GM12878 (cell line): ENCODE measurements at regions not wholly inside any gene's neighbourhood (a gene's known extent, or its start where the extent isn't known, plus 50 kb on each side); places are given as distances from the start of the nearest gene placed in this dataset.

Experiments
- EP300 ChIP-seq, 2 experiments: fragments of 150-350 bp in 1 of 2; IDR thresholded peaks; 2 replicates each; pipeline ENCODE4 v1.6.1; 2011 to 2012; ENCODE audit warnings: low read depth in 2 of 2, low read length in 2 of 2, borderline replicate concordance in 1 of 2, improper control_type of control experiment in 1 of 2, inconsistent platforms in 1 of 2; ENCODE audit not compliant: control insufficient read depth in 1 of 2
- MAX ChIP-seq: IDR thresholded peaks from 2 replicates; pipeline ENCODE4 v1.6.1; 2012; ENCODE audit warnings: low read depth, low read length, improper control_type of control experiment
- POLR2AphosphoS5 ChIP-seq: IDR thresholded peaks from 2 replicates; pipeline ENCODE4 v1.6.1; 2011; ENCODE audit warnings: mild to moderate bottlenecking, low read length, inconsistent platforms
- RAD21 ChIP-seq: IDR thresholded peaks from 2 replicates; pipeline ENCODE4 v1.6.1; 2011; ENCODE audit warnings: mild to moderate bottlenecking, low read depth, low read length, moderate library complexity; ENCODE audit not compliant: insufficient read depth
- SRF ChIP-seq, 2 experiments: IDR thresholded peaks; 2 replicates each; pipeline ENCODE4 v1.6.1; 2011; ENCODE audit warnings: low read depth in 2 of 2, low read length in 2 of 2, mild to moderate bottlenecking in 1 of 2, moderate library complexity in 1 of 2
- TCF7 ChIP-seq: IDR thresholded peaks from 2 replicates; pipeline ENCODE4 v1.6.1; 2014; ENCODE audit warnings: antibody characterized with exemption, borderline replicate concordance
- ZZZ3 ChIP-seq: IDR thresholded peaks from 2 replicates; pipeline ENCODE4 v1.6.1; 2011; ENCODE audit warnings: low read depth; ENCODE audit not compliant: control insufficient read depth, insufficient read length

DNA sequence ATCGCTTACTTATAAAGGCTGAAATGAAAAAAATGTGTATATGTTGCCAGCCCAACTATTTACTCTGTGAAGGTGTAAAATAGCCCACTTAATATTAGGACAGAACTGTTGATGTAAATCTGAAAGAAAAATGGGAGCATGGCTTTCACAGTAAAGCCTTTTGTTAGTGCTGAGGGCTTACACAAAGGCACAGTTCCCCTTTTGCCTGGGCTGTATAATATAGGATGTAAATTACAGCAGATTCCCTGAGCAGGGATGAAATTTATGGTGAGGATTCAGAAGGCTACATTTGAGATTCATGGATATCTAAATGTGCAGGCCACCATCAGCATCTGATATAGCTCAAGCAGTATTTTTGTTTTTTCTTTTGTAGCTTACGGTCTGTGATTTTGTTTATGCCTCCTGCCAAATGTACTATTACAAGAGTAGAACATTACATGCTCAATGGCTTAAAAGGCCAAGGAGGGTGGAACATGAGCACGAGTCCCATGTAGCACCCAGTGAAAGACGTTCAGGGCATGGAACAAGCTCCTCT, 109.1 kb upstream of the ATP10A start:
- TF ChIP-seq ZZZ3 (no peak), EP300 (IDR thresholded peaks at IDR 0.05; ENCODE audit: borderline replicate concordance in 1 of 2, control insufficient read depth in 1 of 2, low read depth in 2 of 2, low read length in 2 of 2) (no peak), MAX (no peak), POLR2AphosphoS5 (no peak), SRF (IDR thresholded peaks at IDR 0.05; ENCODE audit: low read depth in 2 of 2, low read length in 2 of 2) (no peak), TCF7 (no peak), RAD21 (no peak)
